HuH-7.5 (cell line): ENCODE measurements at regions not wholly inside any gene's neighbourhood (a gene's known extent, or its start where the extent isn't known, plus 50 kb on each side); places are given as distances from the start of the nearest gene placed in this dataset.

Experiments
- DNase-seq: peaks from one replicate; pipeline ENCODE4 v3.0.0; 2011; ENCODE audit warnings: low spot score

DNA sequence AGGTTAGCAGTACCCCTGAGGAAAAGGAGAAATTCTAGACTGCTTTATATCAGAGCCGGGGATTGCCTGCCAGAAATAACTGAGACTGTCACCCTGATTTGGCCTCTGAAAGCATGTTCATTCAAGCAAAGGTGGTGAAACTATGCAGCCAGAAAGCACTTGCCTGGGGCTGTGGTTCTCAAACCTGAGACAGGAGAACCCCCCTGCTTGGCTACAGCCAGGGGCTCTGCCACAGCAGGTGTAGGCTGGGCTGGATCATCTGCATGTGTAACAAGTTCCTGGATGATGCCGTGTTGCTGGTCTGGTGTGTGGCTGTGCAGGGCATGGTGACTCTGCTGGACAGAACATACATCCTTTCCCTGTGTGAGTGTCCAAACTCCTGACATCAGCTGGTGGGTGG is 157.8 kb downstream of the NXNL2 start:
- DNase-seq = no peak

- no peak for DNase-seq
These were observed 159.6 kb downstream of the NXNL2 start for GRCh38 chr9:88694625-88695024.

- DNase-seq = no peak
These were observed 161.5 kb downstream of the NXNL2 start for GRCh38 chr9:88696501-88696900.

GRCh38 chr9:88697764-88698432 is 162.9 kb downstream of the NXNL2 start:
- no peak for DNase-seq

GRCh38 chr9:88702985-88703384 is 168.0 kb downstream of the NXNL2 start:
- DNase-seq = no peak

DNA sequence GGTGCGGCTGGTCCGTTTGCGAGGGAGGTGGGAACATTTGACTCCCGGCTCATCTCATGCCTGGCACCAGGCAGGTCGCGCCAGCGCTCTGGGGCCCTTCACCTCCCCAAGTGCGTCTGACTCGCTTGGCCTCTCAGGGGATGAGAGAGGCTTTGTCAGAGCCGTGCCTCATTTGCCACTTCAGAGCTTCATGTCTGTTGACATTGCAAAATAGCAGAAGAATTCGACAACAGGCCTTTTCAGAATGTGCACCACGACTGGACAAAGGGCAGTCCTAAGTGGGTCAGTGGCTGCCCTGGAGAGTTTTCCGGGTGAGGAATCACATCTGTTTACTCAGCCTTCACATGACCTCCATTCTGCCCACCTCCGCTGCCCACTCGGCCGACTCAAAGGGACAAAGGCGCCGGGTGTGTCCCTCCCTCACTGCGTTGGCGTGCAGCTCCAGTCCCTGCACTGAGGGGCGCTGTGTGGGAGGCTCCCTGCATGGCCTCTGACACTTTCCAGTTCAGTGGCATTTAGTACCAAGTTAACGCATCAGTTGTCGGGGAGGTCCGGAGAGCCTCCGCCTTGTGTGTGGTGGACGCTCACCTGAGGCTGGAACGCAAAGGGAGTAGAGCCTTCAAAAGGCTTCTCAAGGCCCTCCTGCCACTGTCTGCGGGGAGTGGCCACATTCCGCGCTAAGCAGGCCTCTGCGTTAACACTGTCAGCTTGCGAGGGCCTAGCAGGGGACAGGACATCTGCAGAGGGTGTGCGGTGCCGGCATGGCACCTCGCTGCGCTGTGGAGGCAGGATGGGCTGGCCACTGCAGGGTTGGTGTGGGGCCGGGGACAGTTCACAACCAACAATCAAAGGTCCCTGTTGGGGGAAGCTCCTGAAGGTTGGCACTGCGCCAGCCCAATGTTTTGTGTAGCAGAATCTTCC is 171.5 kb downstream of the NXNL2 start:
- DNase-seq = peak; percentile 15

- no peak for DNase-seq
These were observed 175.5 kb downstream of the NXNL2 start for GRCh38 chr9:88710449-88710848.

DNA sequence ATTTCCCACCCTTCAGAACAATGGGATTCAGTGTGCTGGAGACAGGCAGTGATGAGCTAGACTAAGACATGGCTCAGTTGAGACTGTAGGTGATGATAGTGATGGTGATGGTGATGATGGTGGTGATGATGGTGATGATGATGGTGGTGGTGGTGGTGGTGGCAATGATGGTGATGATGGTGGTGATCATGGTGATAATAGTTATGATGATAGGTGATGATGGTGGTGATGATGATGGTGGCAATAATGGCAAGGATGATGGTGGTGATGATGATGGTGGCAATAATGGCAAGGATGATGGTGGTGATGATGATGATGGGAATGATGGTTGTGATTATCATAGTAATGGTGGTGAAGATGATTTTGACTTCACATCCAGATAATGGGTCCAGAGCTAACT is 176.7 kb downstream of the NXNL2 start:
- DNase-seq = no peak

DNA sequence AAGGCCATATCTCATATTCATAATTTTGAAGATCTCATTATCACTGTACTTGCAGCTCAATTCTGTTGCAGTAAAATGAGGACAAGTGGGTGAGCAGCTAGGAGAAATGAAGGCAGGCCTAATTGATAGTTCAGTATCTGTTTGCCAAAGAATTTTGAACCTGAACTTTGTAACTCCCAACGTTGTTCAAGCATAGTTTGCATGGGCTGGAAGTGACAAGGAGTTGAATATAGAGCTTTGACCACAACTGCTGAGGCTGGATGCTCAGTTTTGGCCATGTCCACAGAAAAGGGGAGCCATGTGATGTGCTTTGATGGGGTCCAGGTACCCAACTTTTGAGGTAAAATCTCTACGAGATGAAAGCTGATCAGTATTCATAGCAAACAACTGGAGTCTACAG is 177.5 kb downstream of the NXNL2 start:
- no peak for DNase-seq

GRCh38 chr9:88713010-88713409 is 178.0 kb downstream of the NXNL2 start:
- no peak for DNase-seq

- DNase-seq = no peak
These were observed 181.8 kb downstream of the NXNL2 start for GRCh38 chr9:88716596-88717290.

GRCh38 chr9:88721025-88721424 is 186.0 kb downstream of the NXNL2 start:
- DNase-seq = no peak

DNA sequence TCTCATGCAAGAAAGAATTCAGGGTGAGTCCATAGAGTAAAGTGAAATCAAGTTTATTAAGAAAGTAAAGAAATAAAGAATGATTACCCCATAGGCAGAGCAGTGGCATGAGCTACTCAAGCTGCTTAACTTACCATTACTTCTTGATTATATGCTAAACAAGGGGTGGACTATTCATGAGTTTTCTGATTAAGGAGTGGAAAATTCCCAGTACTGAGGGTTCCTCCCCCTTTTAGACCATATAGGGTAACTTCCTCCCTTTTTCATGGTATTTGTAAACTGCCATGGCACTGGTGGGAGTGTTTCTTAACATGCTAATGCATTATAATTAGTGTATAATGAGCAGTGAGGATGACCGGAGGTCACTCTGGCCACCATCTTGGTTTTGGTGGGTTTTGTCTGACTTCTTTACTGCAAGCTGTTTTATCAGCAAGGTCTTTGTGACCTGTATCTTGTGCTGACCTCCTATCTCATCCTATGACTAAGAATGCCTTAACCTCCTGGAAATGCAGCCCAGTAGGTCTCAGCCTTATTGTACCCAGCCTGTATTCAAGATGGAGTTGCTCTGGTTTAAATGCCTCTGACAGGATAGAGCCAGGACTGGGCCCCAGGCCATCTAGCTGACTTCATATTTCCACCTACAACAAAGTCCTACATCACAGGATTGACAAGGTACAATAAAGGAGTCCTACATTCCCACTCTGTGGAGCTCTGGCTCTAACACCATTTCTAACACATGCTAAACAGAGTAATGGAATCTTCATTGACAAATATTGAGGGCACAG is 186.7 kb downstream of the NXNL2 start:
- DNase-seq = no peak

GRCh38 chr9:88722753-88723152 is 187.8 kb downstream of the NXNL2 start:
- DNase-seq = no peak

DNA sequence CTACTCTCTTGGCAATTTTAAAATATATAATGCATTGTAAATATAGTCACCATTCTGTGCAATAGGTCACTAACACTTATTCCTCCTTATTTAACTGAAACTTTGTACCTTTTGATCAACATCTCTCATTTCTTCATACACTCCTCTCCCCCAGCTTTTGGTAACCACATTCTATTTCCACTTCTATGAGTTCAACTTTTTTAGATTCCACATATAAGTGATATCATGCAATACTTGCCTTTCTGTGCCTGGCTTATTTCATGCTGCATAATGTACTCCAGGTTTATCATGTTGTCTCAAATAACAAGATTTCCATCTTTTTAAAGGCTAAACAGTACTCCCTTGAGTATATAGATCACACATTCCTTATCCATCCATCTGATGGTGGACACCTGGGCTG is 188.8 kb downstream of the NXNL2 start:
- DNase-seq = no peak

DNA sequence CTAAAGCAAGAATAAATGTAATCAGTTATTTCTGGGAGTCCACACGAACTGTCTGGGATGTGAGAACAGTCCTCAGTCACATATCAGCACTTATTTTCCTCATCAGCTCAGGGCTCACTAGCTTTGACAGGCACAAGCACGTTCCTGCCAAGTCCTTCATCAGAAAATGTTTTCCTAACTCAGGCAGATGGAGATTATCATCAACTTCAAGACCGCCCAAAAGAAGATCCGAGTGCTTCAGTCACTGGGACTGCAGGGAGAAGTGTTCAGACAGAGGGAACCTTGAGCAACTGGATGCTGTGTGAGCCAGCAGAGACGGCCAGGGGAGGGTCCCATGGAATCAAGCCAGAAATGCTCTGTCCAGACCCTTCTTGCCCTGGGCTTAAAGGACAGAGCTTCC is 189.4 kb downstream of the NXNL2 start:
- DNase-seq = no peak

DNA sequence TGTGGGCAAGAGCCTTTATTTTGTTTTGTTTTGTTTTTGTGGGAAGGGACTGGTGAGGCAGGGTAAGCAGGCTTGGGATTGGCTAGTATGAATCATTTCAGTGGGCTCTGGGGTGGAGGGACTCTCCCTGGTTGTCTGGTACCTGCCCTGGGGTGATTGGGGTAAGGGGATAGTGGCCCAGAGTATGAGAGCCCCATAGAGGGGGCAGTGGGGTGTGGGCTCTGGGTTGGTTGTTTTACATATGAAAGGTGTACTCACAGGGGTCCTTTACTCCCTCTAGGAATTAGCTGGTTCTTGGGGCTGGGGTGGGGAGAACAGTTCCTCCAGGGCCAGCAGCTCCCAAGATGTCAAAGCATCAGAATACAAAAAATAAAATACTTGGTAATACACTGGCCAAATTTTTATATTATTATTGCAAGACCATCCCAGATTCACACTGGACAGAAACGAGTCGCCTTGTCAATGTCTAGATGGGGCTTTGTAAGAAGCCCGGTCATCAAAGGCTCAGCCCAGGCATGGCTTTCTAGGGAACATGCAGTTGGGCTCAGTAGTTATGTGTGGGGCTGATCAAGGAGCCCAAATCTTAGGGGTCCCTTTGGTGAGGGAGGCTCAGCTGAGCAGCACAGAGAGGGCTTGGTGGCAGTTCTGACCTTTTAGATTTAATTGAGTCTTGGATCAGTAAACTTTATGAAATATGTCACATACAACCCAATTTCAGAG is 190.5 kb downstream of the NXNL2 start:
- DNase-seq = no peak

- no peak for DNase-seq
These were observed 191.8 kb downstream of the NXNL2 start for GRCh38 chr9:88726803-88727202.

DNA sequence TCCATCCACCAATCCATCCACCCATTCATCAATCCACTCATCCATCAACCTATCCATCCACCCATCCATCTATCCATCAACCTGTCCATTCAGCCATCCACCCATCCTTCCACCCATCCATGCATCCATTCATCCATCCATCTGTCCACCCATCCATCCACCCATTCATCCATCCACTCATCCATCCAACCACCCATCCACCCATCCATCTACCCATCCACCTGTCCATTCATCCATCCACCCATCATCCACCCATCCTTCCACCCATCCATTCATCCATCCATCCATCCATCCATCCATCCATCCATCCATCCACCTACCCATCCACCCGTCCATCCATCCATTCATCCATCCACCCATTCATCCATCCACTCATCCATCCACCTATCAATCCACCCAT is 195.8 kb downstream of the NXNL2 start:
- no peak for DNase-seq

GRCh38 chr9:88732128-88732527 is 197.2 kb downstream of the NXNL2 start:
- DNase-seq = no peak

- no peak for DNase-seq
These were observed 198.9 kb downstream of the NXNL2 start for GRCh38 chr9:88733651-88734421.
